ENCODE measurements at regions not wholly inside any gene's neighbourhood (a gene's known extent, or its start where the extent isn't known, plus 50 kb on each side); places are given as distances from the start of the nearest gene placed in this dataset.

- Histone ChIP-seq H2AK5ac (ENCODE audit: insufficient read length, low read length) (no peak overlapping the region), H4K20me1 (ENCODE audit: control insufficient read depth, insufficient read depth, insufficient read length) (no peaks in the 10 kb centered on the region), H3K18ac (ENCODE audit: insufficient read length, low read depth, low read length) (no peak overlapping the region), H3K14ac (ENCODE audit: insufficient read depth, low read length) (no peak overlapping the region), H4K91ac (ENCODE audit: insufficient read length, low read depth, low read length) (no peak overlapping the region), H3K27ac (ENCODE audit: insufficient read length, low read depth, low read length) (no peak overlapping the region), H2BK12ac (ENCODE audit: insufficient read length, low read depth, low read length) (no peak overlapping the region), H2BK5ac (ENCODE audit: insufficient read length, low read length) (no peak overlapping the region), H3K23ac (ENCODE audit: insufficient read length, low read depth, low read length) (no peak overlapping the region), H4K5ac (ENCODE audit: insufficient read length, low read depth, low read length) (no peak overlapping the region), H3K4me1 (ENCODE audit: insufficient read depth, low read length) (no peaks in the 10 kb centered on the region), H3T11ph (ENCODE audit: low read length) (no peak overlapping the region), H2BK120ac (ENCODE audit: low read depth, low read length, poor library complexity, severe bottlenecking) (no peak overlapping the region), H4K8ac (replicated peaks; ENCODE audit: insufficient read length, low read depth, low read length) (peak overlapping the region; percentile 10), H2BK20ac (ENCODE audit: low read depth, low read length, poor library complexity, severe bottlenecking) (no peak overlapping the region), H3K27me3 (ENCODE audit: insufficient read depth, low read length) (no peaks in the 10 kb centered on the region), H2AFZ (ENCODE audit: low read length) (no peak overlapping the region), H3K4me2 (ENCODE audit: insufficient read depth, insufficient read length, low read length) (no peak overlapping the region), H3K4ac (ENCODE audit: low read depth, low read length) (no peak overlapping the region), H3K79me1 (ENCODE audit: insufficient read depth, low read depth, low read length, poor library complexity, severe bottlenecking) (no peaks in the 10 kb centered on the region), H3K9me3 (ENCODE audit: control insufficient read depth, low read depth, low read length) (no peaks in the 10 kb centered on the region), H3K56ac (ENCODE audit: insufficient read length, low read depth, low read length) (no peak overlapping the region), H3K23me2 (ENCODE audit: insufficient read length, low read depth, low read length, poor library complexity, severe bottlenecking) (no peaks in the 10 kb centered on the region), H3K9ac (ENCODE audit: extremely low read depth, insufficient read length, low read length) (no peak overlapping the region), H2BK15ac (ENCODE audit: low read depth, low read length) (no peak overlapping the region), H3K79me2 (ENCODE audit: insufficient read depth, low read length) (no peaks in the 10 kb centered on the region)
- peaks cover 16 to 19% of the 10 kb centered on the region in 2 experiments for H3K4me1 Mint-ChIP-seq
- H3K4me3 Mint-ChIP-seq = no peak overlapping the region
- H3K27ac Mint-ChIP-seq = no peak overlapping the region
- no peak for DNase-seq
- H3K36me3 Mint-ChIP-seq (ENCODE audit: insufficient read depth in 1 of 3, low read depth in 3 of 3) = no peaks in the 10 kb centered on the region
- H3K9me3 Mint-ChIP-seq = no peaks in the 10 kb centered on the region
- no peak for TF ChIP-seq CTCF (conservative IDR thresholded peaks at IDR 0.05)
- no CpG with 5 or more reads among the region's 4 CpGs for WGBS (ENCODE audit: extremely low coverage, insufficient read length, low lambda C conversion rate)
- peaks cover 2% of the 10 kb centered on the region; the same call in 1 of the 2 replicates for H3K27me3 Mint-ChIP-seq (ENCODE audit: low read depth)
Measured at GRCh38 chr1:214124915-214125314, 137.1 kb downstream of the PROX1 start.

All from H9 (cell line).